ENCODE measurements at regions not wholly inside any gene's neighbourhood (a gene's known extent, or its start where the extent isn't known, plus 50 kb on each side); places are given as distances from the start of the nearest gene placed in this dataset.

- no peak for TF ChIP-seq ZNF274 (IDR thresholded peaks at IDR 0.05; ENCODE audit: low read depth, low read length)
These were observed 553.4 kb upstream of the EPHA7 start (continued) for GRCh38 chr6:93972791-93973190.

- intact Hi-C loops (cut with micrococcal nuclease), result no loop called here
- Histone ChIP-seq H3K4me1 (ENCODE audit: control insufficient read depth in 1 of 2, insufficient read depth in 2 of 2, low read length in 2 of 2) (no peaks in the 10 kb centered on the region), H2AFZ (ENCODE audit: low read depth, low read length, poor library complexity, severe bottlenecking) (no peak overlapping the region), H3K4me3 (replicated peaks in 1 of 2; ENCODE audit: low read depth in 1 of 2, low read length in 2 of 2) (no peak overlapping the region), H3K36me3 (ENCODE audit: control insufficient read depth in 1 of 2, insufficient read depth in 2 of 2, low read length in 2 of 2) (no peaks in the 10 kb centered on the region), H3K27me3 (ENCODE audit: insufficient read depth, low read length) (no peaks in the 10 kb centered on the region), H3K9me3 (ENCODE audit: control insufficient read depth in 1 of 2, insufficient read depth in 1 of 2, low read depth in 1 of 2, low read length in 2 of 2) (peaks cover 0 to 4% of the 10 kb centered on the region in 2 experiments; a peak in 1 of 4 replicates), H4K20me1 (ENCODE audit: insufficient read depth) (no peaks in the 10 kb centered on the region), H3K79me2 (ENCODE audit: insufficient read depth, low read length) (no peaks in the 10 kb centered on the region), H3K4me2 (ENCODE audit: low read length) (no peak overlapping the region), H3K9me2 (ENCODE audit: insufficient read depth) (no peaks in the 10 kb centered on the region), H3K27ac (ENCODE audit: low read depth, low read length) (no peak overlapping the region), H3K9ac (ENCODE audit: low read length) (no peak overlapping the region)
- TF ChIP-seq FOSL1 (IDR thresholded peaks at IDR 0.05; ENCODE audit: low read depth), result no peak
- no peak for TF ChIP-seq EZH2phosphoT487 (IDR thresholded peaks at IDR 0.05; ENCODE audit: borderline replicate concordance)
- TF ChIP-seq SRF (IDR thresholded peaks at IDR 0.05; ENCODE audit: low read depth), result no peak
- TF ChIP-seq ZNF274 (IDR thresholded peaks at IDR 0.05; ENCODE audit: low read depth, low read length), result no peak
- TF ChIP-seq SP1 (IDR thresholded peaks at IDR 0.05; ENCODE audit: low read depth), result no peak
- TF ChIP-seq REST (IDR thresholded peaks at IDR 0.05; ENCODE audit: low read depth), result no peak
- no peak for TF ChIP-seq POLR2A (IDR thresholded peaks at IDR 0.05; ENCODE audit: borderline replicate concordance, extremely low read depth, insufficient read depth, insufficient read length)
- no peak for TF ChIP-seq POLR2AphosphoS5 (IDR thresholded peaks at IDR 0.05; ENCODE audit: low read depth, low read length)
- no peak for TF ChIP-seq CTCF (IDR thresholded peaks at IDR 0.05 in 2 of 3, conservative IDR thresholded peaks at IDR 0.05 in 1 of 3; ENCODE audit: borderline replicate concordance in 1 of 3, insufficient read depth in 1 of 3, low read depth in 2 of 3, low read length in 2 of 3)
- TF ChIP-seq ELF1 (IDR thresholded peaks at IDR 0.05; ENCODE audit: borderline replicate concordance, low read depth), result no peak
- TF ChIP-seq TCF7L2 (IDR thresholded peaks at IDR 0.05; ENCODE audit: borderline replicate concordance, extremely low read depth, insufficient read depth, insufficient read length), result no peak
- no peak for TF ChIP-seq ATF3 (IDR thresholded peaks at IDR 0.05)
- TF ChIP-seq YY1 (IDR thresholded peaks at IDR 0.05; ENCODE audit: extremely low read depth, insufficient replicate concordance, low read depth, low read length), result no peak
- TF ChIP-seq EZH2 (IDR thresholded peaks at IDR 0.05), result no peak
- TF ChIP-seq CEBPB (IDR thresholded peaks at IDR 0.05; ENCODE audit: low read depth), result no peak
- no peak for TF ChIP-seq RAD21 (IDR thresholded peaks at IDR 0.05; ENCODE audit: low read depth)
- no peak for TF ChIP-seq ZFX (IDR thresholded peaks at IDR 0.05)
- POLR2A ChIA-PET, result no interaction called here
- no peak for DNase-seq (ENCODE audit: low read depth, low spot score)
- no TSS peak for BruUV-seq (replicated peaks)
- RAD21 ChIA-PET (ENCODE audit: low non-redundant PET in 1 of 2, low total read pairs in 2 of 2, uncharacterized antibody in 2 of 2, unreplicated experiment in 2 of 2), result no interaction called here
- CTCF ChIA-PET, result no interaction called here
- no peak for ATAC-seq
These were observed 551.3 kb upstream of the EPHA7 start for GRCh38 chr6:93970684-93971083.

Data from HCT116 (cell line).